Tibial artery (tissue), 4 donors: ENCODE measurements at regions not wholly inside any gene's neighbourhood (a gene's known extent, or its start where the extent isn't known, plus 50 kb on each side); places are given as distances from the start of the nearest gene placed in this dataset.

ENCODE experiments used
- DNase-seq, 2 donors: peaks; one replicate each; pipeline ENCODE4 v3.0.0-alpha.2; 2019
- H3K27ac ChIP-seq, 2 donors: fragments of 200-600 bp; sonication (generic) in 1 of 2; 1 replicate in 1 of 2; 2 replicates in 1 of 2; pipeline ENCODE4 v1.5.1; 2018 to 2019; ENCODE audit warnings: mild to moderate bottlenecking in 1 of 2
- H3K27me3 ChIP-seq, 2 donors: fragments of 200-600 bp; sonication (generic) in 1 of 2; one replicate each; pipeline versions ENCODE4 v1.5.1 to v1.6.0; 2016 to 2019
- H3K36me3 ChIP-seq, 3 donors: fragments of 200-600 bp; sonication (generic) in 2 of 3; one replicate each; pipeline ENCODE4 v1.5.1; 2016 to 2019; ENCODE audit warnings: mild to moderate bottlenecking in 2 of 3
- H3K4me1 ChIP-seq, 4 donors: fragments of 200-600 bp; sonication (generic) in 2 of 4; 1 replicate in 3 of 4; 2 replicates in 1 of 4; pipeline ENCODE4 v1.5.1; 2016 to 2019
- H3K4me3 ChIP-seq, 2 donors: fragments of 200-600 bp; sonication (generic) in 1 of 2; 1 replicate in 1 of 2; 2 replicates in 1 of 2; pipeline ENCODE4 v1.5.1; 2018 to 2019; ENCODE audit warnings: mild to moderate bottlenecking in 2 of 2
- H3K9me3 ChIP-seq, 3 donors: fragments of 200-600 bp; sonication (generic) in 1 of 3; one replicate each; pipeline ENCODE4 v1.5.1; 2016 to 2019
- intact Hi-C: fragments of 100-400 bp; cut with DNase I; formaldehyde crosslinking; loops from one replicate; pipeline ENCODE4 v1.15.0; 2023; ENCODE audit warnings: low total_unique reads
- TF ChIP-seq, protein P1 (sequence below), 2 experiments: fragments of 200-600 bp in 1 of 2; fragments of 450-650 bp in 1 of 2; IDR thresholded peaks; one replicate each; pipeline ENCODE4 v1.5.1; 2017 to 2019; ENCODE audit warnings: antibody characterized with exemption in 2 of 2, mild to moderate bottlenecking in 1 of 2, moderate library complexity in 1 of 2

DNA sequence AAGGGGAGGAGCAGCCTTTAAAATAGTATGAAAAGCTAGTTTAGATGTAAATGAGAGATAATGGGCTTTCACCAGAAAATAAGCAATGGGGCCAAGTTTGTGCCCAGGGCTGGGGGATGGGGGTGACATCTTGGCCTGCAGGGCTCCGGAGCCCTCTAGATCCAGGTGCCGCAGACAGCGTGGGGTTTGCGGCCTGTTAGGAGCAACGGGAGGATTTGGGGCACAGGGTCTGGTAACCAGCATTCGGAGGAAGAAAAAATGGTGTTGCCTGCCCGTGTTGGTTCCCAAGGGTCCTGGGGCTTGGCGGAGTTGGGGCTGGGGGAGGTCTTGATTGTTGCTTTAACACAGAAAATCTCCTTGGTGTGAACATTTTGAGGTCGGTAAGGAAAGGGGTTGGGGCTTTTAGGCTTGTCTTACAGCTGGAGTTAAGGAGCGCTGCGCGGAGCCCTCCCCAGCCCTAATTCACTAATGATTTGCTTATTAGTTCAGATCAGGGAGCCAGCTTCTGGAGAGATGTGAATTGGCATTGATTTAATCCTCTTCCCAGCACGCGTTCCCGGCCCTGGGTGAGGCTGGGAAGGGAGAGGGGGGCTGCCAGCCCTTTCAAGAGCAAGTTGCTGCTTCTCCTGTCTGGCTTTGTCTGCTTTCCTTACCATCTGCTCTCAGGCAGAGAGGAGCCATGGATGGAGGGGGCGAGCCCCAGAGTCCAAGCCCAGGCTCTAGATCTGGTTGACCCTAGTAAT, 443.4 kb downstream of the BCOR start:
- Histone ChIP-seq H3K4me3 (no peak overlapping the region), H3K27me3 (no peaks in the 10 kb centered on the region), H3K27ac (no peak overlapping the region), H3K36me3 (no peaks in the 10 kb centered on the region), H3K9me3 (no peaks in the 10 kb centered on the region), H3K4me1 (no peaks in the 10 kb centered on the region)
- intact Hi-C loops = no loop called here
- DNase-seq = no peak
- TF ChIP-seq, protein P1, sequence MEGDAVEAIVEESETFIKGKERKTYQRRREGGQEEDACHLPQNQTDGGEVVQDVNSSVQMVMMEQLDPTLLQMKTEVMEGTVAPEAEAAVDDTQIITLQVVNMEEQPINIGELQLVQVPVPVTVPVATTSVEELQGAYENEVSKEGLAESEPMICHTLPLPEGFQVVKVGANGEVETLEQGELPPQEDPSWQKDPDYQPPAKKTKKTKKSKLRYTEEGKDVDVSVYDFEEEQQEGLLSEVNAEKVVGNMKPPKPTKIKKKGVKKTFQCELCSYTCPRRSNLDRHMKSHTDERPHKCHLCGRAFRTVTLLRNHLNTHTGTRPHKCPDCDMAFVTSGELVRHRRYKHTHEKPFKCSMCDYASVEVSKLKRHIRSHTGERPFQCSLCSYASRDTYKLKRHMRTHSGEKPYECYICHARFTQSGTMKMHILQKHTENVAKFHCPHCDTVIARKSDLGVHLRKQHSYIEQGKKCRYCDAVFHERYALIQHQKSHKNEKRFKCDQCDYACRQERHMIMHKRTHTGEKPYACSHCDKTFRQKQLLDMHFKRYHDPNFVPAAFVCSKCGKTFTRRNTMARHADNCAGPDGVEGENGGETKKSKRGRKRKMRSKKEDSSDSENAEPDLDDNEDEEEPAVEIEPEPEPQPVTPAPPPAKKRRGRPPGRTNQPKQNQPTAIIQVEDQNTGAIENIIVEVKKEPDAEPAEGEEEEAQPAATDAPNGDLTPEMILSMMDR (IDR thresholded peaks at IDR 0.05) = no peak

DNA sequence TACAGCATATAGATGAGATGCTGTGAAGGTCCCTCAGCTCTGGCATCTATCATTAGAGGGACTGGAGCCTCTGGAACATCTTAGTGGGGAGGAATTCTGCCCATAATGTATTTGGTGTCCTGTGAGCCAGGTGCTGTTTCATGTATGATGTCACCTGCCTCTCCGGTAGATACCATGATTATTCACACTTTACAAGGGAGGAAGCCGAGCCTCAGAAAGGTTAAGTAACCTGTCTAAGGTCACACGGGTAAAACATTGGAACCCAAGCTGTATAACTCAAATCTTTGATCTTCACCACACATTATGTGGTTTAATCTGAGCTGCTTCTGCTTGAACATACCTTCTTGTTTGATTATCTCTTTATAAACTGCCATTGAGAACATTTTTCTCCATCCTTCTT, 442.8 kb downstream of the BCOR start:
- DNase-seq = no peak
- intact Hi-C loops = no loop called here
- no peaks in the 10 kb centered on the region for H3K27me3 ChIP-seq
- H3K27ac ChIP-seq = no peak overlapping the region
- H3K4me3 ChIP-seq = no peak overlapping the region
- no peaks in the 10 kb centered on the region for H3K9me3 ChIP-seq
- H3K36me3 ChIP-seq = no peaks in the 10 kb centered on the region
- TF ChIP-seq, protein P1 (IDR thresholded peaks at IDR 0.05) = no peak
- H3K4me1 ChIP-seq = no peaks in the 10 kb centered on the region

DNA sequence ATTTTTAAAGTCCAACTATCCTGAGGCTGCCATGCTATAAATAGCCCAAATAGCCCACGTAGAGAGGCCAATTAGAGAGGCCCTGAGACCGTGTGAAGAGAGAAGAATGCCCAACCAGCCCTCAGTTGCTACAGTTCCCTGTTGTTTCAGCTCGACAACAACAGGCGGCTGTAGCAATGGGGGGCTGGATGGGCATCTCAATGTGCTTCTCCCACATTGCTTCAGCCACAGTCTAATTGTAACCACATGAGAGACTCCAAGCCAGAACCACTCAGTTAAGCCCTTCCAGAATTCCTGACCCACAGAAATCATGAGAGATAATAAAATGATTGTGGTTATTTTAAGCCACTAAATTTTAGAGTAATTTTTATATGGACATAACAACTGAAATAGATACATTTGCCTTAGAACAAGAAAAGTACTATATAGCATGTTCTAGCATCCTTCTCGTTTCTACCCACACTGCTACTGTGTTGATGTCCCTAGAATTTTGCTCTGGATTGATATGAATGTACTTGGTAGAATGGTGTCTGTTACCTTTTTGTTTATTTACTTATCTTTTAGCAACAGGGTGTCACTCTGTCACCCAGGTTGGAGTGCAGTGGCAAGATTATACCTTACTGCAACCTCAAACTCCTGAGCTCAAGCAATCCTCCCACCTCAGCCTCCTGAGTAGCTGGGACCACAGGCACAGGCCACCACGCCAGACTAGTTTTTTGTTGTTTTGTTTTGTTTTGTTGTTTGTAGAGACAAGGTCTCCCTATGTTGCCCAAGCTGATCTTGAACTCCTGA, 436.4 kb downstream of the BCOR start:
- no peaks in the 10 kb centered on the region for H3K4me1 ChIP-seq
- DNase-seq = no peak
- H3K27me3 ChIP-seq = no peaks in the 10 kb centered on the region
- no peaks in the 10 kb centered on the region for H3K36me3 ChIP-seq
- intact Hi-C loops = no loop called here
- H3K27ac ChIP-seq = no peak overlapping the region
- no peaks in the 10 kb centered on the region for H3K9me3 ChIP-seq
- TF ChIP-seq, protein P1 (IDR thresholded peaks at IDR 0.05) = no peak
- H3K4me3 ChIP-seq = no peak overlapping the region

DNA sequence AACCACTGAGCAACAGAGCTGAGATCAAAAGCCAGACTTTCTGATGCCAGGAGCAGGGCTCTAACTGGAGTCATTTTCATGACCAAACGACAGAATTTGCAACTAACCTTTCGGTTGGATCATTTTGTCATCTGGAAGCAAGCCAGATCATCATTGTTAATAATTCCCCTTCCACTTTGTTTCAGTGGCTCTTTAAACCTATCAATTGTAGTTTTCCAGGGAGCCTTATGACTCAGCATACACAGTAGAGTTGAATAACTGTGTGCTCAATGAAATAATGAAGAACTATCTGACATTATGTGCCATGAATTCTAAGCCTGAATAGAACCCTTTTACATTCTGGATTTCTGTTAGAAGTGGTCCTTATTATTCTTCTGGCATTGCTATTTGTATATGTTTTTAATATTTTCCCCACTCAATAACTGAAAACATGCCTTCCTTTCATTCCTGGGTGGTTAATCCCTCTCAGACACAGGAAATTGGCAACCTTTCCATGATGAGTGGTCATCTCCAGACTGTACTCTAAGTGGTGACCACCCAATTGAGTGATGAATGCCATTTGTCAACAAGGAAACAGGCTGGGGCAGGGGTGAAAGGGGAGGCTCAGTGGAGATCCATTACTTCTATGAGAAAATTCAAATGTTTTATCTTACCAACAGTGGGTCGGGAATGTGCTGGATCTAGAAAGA, 431.8 kb downstream of the BCOR start:
- H3K9me3 ChIP-seq = no peaks in the 10 kb centered on the region
- intact Hi-C loops = no loop called here
- H3K36me3 ChIP-seq = no peaks in the 10 kb centered on the region
- TF ChIP-seq, protein P1 (IDR thresholded peaks at IDR 0.05) = no peak
- H3K27me3 ChIP-seq = no peaks in the 10 kb centered on the region
- DNase-seq = no peak
- H3K27ac ChIP-seq = no peak overlapping the region
- no peaks in the 10 kb centered on the region for H3K4me1 ChIP-seq
- H3K4me3 ChIP-seq = no peak overlapping the region

DNA sequence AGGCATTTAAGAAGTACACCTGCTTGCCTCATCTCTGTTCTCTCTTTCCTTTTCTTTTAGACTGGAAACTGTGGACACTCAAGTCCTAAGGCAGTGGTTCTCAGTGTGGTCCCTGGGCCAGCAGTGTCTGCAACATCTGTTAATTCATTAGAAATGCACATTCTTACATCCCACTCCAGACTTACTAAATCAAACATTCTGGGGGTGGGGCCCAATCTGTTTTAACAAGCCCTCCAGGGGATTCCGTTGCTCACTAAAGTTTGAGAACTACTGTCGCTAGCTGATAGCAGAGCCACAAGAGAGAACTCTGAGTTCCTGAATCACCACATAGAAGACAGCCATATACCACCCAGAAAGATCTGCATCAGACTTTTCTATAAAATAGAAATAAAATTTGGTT, 430.6 kb downstream of the BCOR start:
- no peak for DNase-seq
- Histone ChIP-seq H3K36me3 (no peaks in the 10 kb centered on the region), H3K27ac (no peak overlapping the region), H3K27me3 (no peaks in the 10 kb centered on the region), H3K4me1 (no peaks in the 10 kb centered on the region), H3K4me3 (no peak overlapping the region), H3K9me3 (no peaks in the 10 kb centered on the region)
- intact Hi-C loops = no loop called here
- TF ChIP-seq, protein P1 (IDR thresholded peaks at IDR 0.05) = no peak
